ENCODE measurements at regions not wholly inside any gene's neighbourhood (a gene's known extent, or its start where the extent isn't known, plus 50 kb on each side); places are given as distances from the start of the nearest gene placed in this dataset.

GRCh38 chr4:13102092-13102742, 381.9 kb downstream of the RAB28 start:
- Histone ChIP-seq H4K20me1 (ENCODE audit: insufficient read depth, low read length) (no peaks in the 10 kb centered on the region), H3K4me2 (ENCODE audit: low read depth, low read length) (no peak overlapping the region), H3K36me3 (replicated peaks in 1 of 2; ENCODE audit: control insufficient read depth in 1 of 2, insufficient read depth in 2 of 2, low read length in 2 of 2) (no peaks in the 10 kb centered on the region), H3K9ac (ENCODE audit: insufficient read depth, low read depth, low read length) (no peak overlapping the region), H3K79me2 (ENCODE audit: insufficient read depth, low read length) (no peaks in the 10 kb centered on the region), H3K4me3 (replicated peaks in 1 of 3; ENCODE audit: insufficient read depth in 1 of 3, low read depth in 2 of 3, low read length in 3 of 3) (no peak overlapping the region), H3K4me1 (ENCODE audit: insufficient read depth, low read length) (no peaks in the 10 kb centered on the region), H3K27me3 (ENCODE audit: control insufficient read depth in 1 of 2, insufficient read depth in 2 of 2, low read length in 2 of 2) (no peaks in the 10 kb centered on the region), H3K9me3 (ENCODE audit: low read length) (0 out of 2 replicates have a peak, but pooled peaks cover 3% of the 10 kb centered on the region), H3K27ac (ENCODE audit: extremely low read length, insufficient read depth, low read length) (no peak overlapping the region), H2AFZ (ENCODE audit: low read length) (no peak overlapping the region)
- BruUV-seq (replicated peaks) = no TSS peak
- POLR2A ChIA-PET = no interaction called here
- 83% methylated on average over 2 of the region's 6 CpGs for WGBS (ENCODE audit: low lambda C conversion rate)
- ATAC-seq (no peak), FAIRE-seq (no peak), DNase-seq (ENCODE audit: low spot score) (no peak)
- no peak for TF ChIP-seq ZNF768 (CRISPR knock-in tag; IDR thresholded peaks at IDR 0.05)
- no peak for TF ChIP-seq MAX (IDR thresholded peaks at IDR 0.05)
- no peak for TF ChIP-seq ZNF556 (CRISPR knock-in tag; IDR thresholded peaks at IDR 0.05; ENCODE audit: borderline replicate concordance)
- TF ChIP-seq PREB (CRISPR knock-in tag; IDR thresholded peaks at IDR 0.05) = no peak
- no peak for TF ChIP-seq ZNF574 (CRISPR knock-in tag; IDR thresholded peaks at IDR 0.05)
- intact Hi-C loops (cut with micrococcal nuclease; ENCODE audit: unreplicated experiment) = no loop called here
- CTCF ChIA-PET (ENCODE audit: low intra/inter-chr PET ratio, low total read pairs) = no interaction called here
- in situ Hi-C loops (cut with HindIII; ENCODE audit: extremely low pct_ligation_motif_present, low pct_unique_long_range_greater_than_20kb) = no loop called here

Measured in HepG2 (cell line).